ENCODE measurements at regions not wholly inside any gene's neighbourhood (a gene's known extent, or its start where the extent isn't known, plus 50 kb on each side); places are given as distances from the start of the nearest gene placed in this dataset.

DNA sequence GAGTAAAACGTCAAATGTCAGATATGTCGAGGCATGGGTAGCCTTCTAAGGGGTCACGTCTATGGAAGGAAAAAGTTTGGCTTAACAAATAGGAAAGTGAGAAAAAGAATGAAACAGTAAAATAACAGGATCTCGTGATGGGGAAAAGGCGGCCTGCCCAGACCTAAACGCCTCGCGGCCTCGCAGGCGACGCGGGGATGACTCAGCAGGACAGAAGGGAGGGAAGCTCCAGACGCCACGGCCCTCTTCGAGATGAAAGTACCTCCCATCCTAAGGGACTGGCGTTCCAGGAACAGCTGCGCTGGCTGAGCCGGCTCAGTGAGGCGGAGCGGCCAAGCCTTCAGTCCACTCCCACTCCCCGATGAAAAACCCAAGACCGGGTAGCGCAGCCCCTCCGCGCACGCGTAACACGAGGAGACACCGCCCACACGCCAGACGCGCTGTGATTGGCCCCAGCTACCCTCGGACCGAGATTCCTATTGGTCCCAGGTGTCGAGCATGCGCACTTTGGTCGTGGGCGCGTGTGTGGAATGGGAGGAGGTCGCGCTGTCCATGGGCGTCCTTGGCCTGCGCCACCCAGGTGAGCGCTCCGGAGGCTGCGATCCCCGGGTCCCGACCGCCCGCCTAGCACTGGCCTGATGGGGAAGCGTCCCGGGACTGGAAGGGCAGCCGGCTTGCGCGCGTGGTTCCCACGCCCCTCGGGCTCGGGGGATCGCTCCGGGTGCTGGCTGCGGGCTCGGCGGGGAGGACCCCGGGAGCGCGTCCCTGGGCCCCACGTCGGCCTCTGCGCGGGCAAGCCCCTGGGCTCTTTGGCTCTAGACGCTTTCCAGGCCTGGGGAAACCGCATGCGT is 588.5 kb downstream of the MTRR start:
- TF ChIP-seq, protein P1, sequence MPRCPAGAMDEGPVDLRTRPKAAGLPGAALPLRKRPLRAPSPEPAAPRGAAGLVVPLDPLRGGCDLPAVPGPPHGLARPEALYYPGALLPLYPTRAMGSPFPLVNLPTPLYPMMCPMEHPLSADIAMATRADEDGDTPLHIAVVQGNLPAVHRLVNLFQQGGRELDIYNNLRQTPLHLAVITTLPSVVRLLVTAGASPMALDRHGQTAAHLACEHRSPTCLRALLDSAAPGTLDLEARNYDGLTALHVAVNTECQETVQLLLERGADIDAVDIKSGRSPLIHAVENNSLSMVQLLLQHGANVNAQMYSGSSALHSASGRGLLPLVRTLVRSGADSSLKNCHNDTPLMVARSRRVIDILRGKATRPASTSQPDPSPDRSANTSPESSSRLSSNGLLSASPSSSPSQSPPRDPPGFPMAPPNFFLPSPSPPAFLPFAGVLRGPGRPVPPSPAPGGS (IDR thresholded peaks at IDR 0.05), result no peak
- TF ChIP-seq POLR2A (IDR thresholded peaks at IDR 0.05; ENCODE audit: low read length), result no peak; the same call in 1 of the 2 replicates
- no peak for TF ChIP-seq ZSCAN20 (CRISPR knock-in tag; IDR thresholded peaks at IDR 0.05)
- no peak for TF ChIP-seq RAD21 (conservative IDR thresholded peaks at IDR 0.05 in 1 of 2, IDR thresholded peaks at IDR 0.05 in 1 of 2)
- TF ChIP-seq HOXB5 (CRISPR knock-in tag; IDR thresholded peaks at IDR 0.05), result no peak
- no peak for TF ChIP-seq NPAS2 (CRISPR knock-in tag; IDR thresholded peaks at IDR 0.05; ENCODE audit: borderline replicate concordance)
